GM10248 (cell line): ENCODE measurements at regions not wholly inside any gene's neighbourhood (a gene's known extent, or its start where the extent isn't known, plus 50 kb on each side); places are given as distances from the start of the nearest gene placed in this dataset.
"Not testable (repeated sequence)": the region's sequence is repeated elsewhere in the genome, so short reads cannot be mapped to it uniquely, and the experiment has no call there.

Experiments
- CTCF ChIA-PET: fragments of 300-600 bp; sonication (Branson Sonifier 250); formaldehyde crosslinking; extraction: SDS; loops from one replicate; lab custom pipeline; 2021; ENCODE audit warnings: antibody characterized with exemption; lab: Yijun Ruan, JAX
- POLR2A ChIA-PET: fragments of 350-650 bp; sonication (Branson Sonifier 250); formaldehyde crosslinking; extraction: SDS; loops from one replicate; lab custom pipeline; 2020; ENCODE audit warnings: antibody characterized with exemption; lab: Yijun Ruan, JAX
- DNase-seq: peaks from one replicate; pipeline ENCODE4 v3.0.0; 2012; ENCODE audit errors: extremely low spot score
- CTCF ChIP-seq: IDR thresholded peaks from 2 replicates; pipeline ENCODE4 v1.5.1; 2012; ENCODE audit warnings: mild to moderate bottlenecking, low read depth; ENCODE audit errors: extremely low read depth, missing control alignments, control extremely low read depth

GRCh38 chr1:67545364-67545763, 115.2 kb upstream of the SERBP1 start:
- no peak for DNase-seq
- CTCF ChIA-PET = interaction anchor here (1.1 to 1.9 kb wide), 4 partner anchors 10 to 214 kb away, joined by 3 to 13 read pairs (median 4); no protein-coding TSS in a partner anchor
- POLR2A ChIA-PET = no interaction called here
- TF ChIP-seq CTCF = no peak

GRCh38 chr1:67551375-67551774, 121.2 kb upstream of the SERBP1 start:
- CTCF ChIA-PET = interaction anchor here (1.4 to 2.7 kb wide), 3 partner anchors 10 to 340 kb away, joined by 3 to 30 read pairs (median 9); no protein-coding TSS in a partner anchor
- POLR2A ChIA-PET = no interaction called here

GRCh38 chr1:67552336-67552759, 122.1 kb upstream of the SERBP1 start:
- ChIA-PET POLR2A (no interaction called here), CTCF (interaction anchor here (0.9 to 2.7 kb wide), 5 partner anchors 9 to 341 kb away, joined by 3 to 30 read pairs (median 7); no protein-coding TSS in a partner anchor)
- TF ChIP-seq CTCF = no peak
- no peak for DNase-seq

More at GRCh38 chr1:67551375-67551774, 121.2 kb upstream of the SERBP1 start:
- no peak for DNase-seq
- TF ChIP-seq CTCF = no peak

GRCh38 chr1:67554204-67554603, 124.0 kb upstream of the SERBP1 start:
- DNase-seq, POLR2A ChIA-PET: not testable (repeated sequence)
- CTCF ChIA-PET = interaction anchor here (0.6 to 2.5 kb wide), 3 partner anchors 18 to 19 kb away, joined by 3 to 7 read pairs (median 3); no protein-coding TSS in a partner anchor

DNA sequence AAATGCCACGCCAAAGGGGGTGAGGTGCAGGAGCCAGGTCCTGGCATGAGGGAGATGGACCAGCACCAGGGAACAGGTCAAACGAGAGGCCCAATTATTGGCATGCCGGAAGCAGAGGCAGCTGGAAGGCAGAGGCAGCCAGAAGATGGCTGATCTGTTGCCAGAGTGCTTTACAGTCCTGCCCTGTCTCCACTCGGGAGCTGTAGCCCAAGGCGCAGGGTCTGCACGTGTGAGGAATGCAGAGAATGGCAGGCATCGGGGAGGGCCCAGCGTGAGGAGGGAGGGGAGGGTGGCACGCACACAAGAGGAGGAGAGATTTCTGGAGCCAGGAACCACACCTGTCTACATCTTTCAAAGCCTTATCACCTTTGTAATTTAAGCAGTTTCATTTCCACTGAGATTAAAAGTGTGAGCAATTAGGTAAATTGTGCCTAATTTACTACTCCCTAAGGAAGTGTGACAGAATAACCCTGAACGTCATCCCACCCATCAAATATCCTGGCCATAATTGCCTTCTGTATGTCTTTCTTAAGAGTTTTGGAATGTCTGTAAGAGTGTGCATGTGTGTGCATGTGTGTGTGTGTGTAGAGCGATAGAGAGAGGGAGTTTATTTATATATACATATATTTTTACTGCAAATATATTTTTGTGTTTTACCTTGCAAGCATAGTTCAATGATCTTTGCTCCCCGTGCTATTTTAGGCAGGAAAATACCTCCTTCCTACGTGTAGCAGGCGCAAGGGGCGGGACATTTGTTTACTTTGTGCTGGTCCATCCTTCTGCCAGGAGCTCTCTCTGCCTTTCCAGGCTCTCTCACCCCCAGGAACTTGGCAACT, 125.5 kb upstream of the SERBP1 start:
- ChIA-PET CTCF (interaction anchor here (0.8 to 7.4 kb wide), 3 partner anchors 20 to 210 kb away, joined by 3 to 99 read pairs (median 3); no protein-coding TSS in a partner anchor), POLR2A (no interaction called here)
- no peak for TF ChIP-seq CTCF
- DNase-seq = no peak

- no peak for DNase-seq
- TF ChIP-seq CTCF = no peak
- CTCF ChIA-PET = interaction anchor here (0.8 to 7.4 kb wide), 5 partner anchors 15 to 209 kb away, joined by 3 to 99 read pairs (median 5); no protein-coding TSS in a partner anchor
- POLR2A ChIA-PET = no interaction called here
Measured at GRCh38 chr1:67556297-67556900, 126.2 kb upstream of the SERBP1 start.
